HEK293T (cell line): ENCODE measurements at regions not wholly inside any gene's neighbourhood (a gene's known extent, or its start where the extent isn't known, plus 50 kb on each side); places are given as distances from the start of the nearest gene placed in this dataset.

Experiments used
- CTCF ChIA-PET: fragments of 350-600 bp; formaldehyde crosslinking; extraction: SDS; loops from one replicate; lab custom pipeline; 2021; ENCODE audit warnings: antibody characterized with exemption, inconsistent platforms; lab: Yijun Ruan, JAX
- POLR2A ChIA-PET: fragments of 350-600 bp; formaldehyde crosslinking; extraction: SDS; loops from one replicate; lab custom pipeline; 2020; ENCODE audit warnings: antibody characterized with exemption, inconsistent platforms; lab: Yijun Ruan, JAX
- DNase-seq: peaks from one replicate; pipeline ENCODE4 v3.0.0; 2012; ENCODE audit warnings: mixed read lengths; ENCODE audit errors: extremely low spot score
- ARNT ChIP-seq: fragments of 450-650 bp; IDR thresholded peaks from 2 replicates; pipeline ENCODE4 v1.6.1; 2017; ENCODE audit warnings: mild to moderate bottlenecking
- BHLHE40 ChIP-seq: fragments of 450-650 bp; IDR thresholded peaks from 2 replicates; pipeline ENCODE4 v1.6.1; 2016; ENCODE audit warnings: mild to moderate bottlenecking, moderate library complexity, borderline replicate concordance
- CTBP1 ChIP-seq: fragments of 450-650 bp; IDR thresholded peaks from 2 replicates; pipeline ENCODE4 v1.6.1; 2016; ENCODE audit warnings: borderline replicate concordance
- ELF4 ChIP-seq: fragments of 450-650 bp; IDR thresholded peaks from 2 replicates; pipeline ENCODE4 v1.6.1; 2017; ENCODE audit warnings: antibody characterized with exemption
- FOXA1 ChIP-seq: fragments of 450-650 bp; IDR thresholded peaks from 2 replicates; pipeline ENCODE4 v1.6.1; 2016; ENCODE audit warnings: mild to moderate bottlenecking
- FOXK2 ChIP-seq: fragments of 450-650 bp; IDR thresholded peaks from 2 replicates; pipeline ENCODE4 v1.6.1; 2016; ENCODE audit warnings: mild to moderate bottlenecking
- FOXM1 ChIP-seq: fragments of 450-650 bp; IDR thresholded peaks from 2 replicates; pipeline ENCODE4 v1.6.1; 2017; ENCODE audit warnings: mild to moderate bottlenecking, borderline replicate concordance
- HDGF ChIP-seq: fragments of 450-650 bp; IDR thresholded peaks from 2 replicates; pipeline ENCODE4 v1.6.1; 2017; ENCODE audit warnings: antibody characterized with exemption, borderline replicate concordance
- L3MBTL2 ChIP-seq: fragments of 450-650 bp; conservative IDR thresholded peaks from 2 replicates; pipeline ENCODE4 v1.6.1; 2016; ENCODE audit warnings: mild to moderate bottlenecking
- LEF1 ChIP-seq: fragments of 450-650 bp; IDR thresholded peaks from 2 replicates; pipeline ENCODE4 v1.6.1; 2017; ENCODE audit warnings: mild to moderate bottlenecking, borderline replicate concordance
- NFRKB ChIP-seq: fragments of 450-650 bp; IDR thresholded peaks from 2 replicates; pipeline ENCODE4 v1.6.1; 2016; ENCODE audit warnings: mild to moderate bottlenecking, moderate library complexity
- PKNOX1 ChIP-seq: fragments of 450-650 bp; IDR thresholded peaks from 2 replicates; pipeline ENCODE4 v1.6.1; 2016
- SP1 ChIP-seq: fragments of 450-650 bp; IDR thresholded peaks from 2 replicates; pipeline ENCODE4 v1.6.1; 2017
- SUZ12 ChIP-seq: fragments of 450-650 bp; IDR thresholded peaks from 2 replicates; pipeline ENCODE4 v1.6.1; 2016; ENCODE audit warnings: mild to moderate bottlenecking
- TARDBP ChIP-seq: fragments of 450-650 bp; IDR thresholded peaks from 2 replicates; pipeline ENCODE4 v1.6.1; 2016
- ZNF384 ChIP-seq: fragments of 450-650 bp; IDR thresholded peaks from 2 replicates; pipeline ENCODE4 v1.6.1; 2016

DNA sequence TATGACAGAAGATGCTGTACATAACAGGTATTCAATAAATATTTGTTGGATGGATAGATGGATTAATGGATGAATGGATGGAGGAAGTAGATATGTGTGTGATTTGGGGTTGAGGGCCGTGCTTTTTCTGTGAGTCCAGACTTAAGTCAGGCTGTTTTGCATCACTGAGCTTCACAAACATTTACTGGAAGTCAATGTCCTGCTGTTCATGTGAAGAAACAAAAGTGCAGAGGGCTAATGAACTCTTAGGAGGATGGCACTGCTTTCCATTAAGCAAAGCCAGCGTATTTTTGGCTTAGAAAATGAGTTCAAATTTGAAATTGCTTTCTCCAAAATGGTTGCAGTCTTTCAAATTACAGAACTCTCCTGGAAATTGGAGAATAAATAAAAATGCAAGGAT is 260.6 kb upstream of the SASH1 start:
- ChIA-PET POLR2A (no interaction called here), CTCF (no interaction called here)
- DNase-seq = no peak
- TF ChIP-seq CTBP1 = no peak
- TF ChIP-seq LEF1 = no peak
- TF ChIP-seq TARDBP = no peak
- TF ChIP-seq ZNF384 = no peak
- TF ChIP-seq SP1 = no peak
- no peak for TF ChIP-seq L3MBTL2
- no peak for TF ChIP-seq PKNOX1
- no peak for TF ChIP-seq HDGF
- TF ChIP-seq BHLHE40 = no peak
- TF ChIP-seq FOXM1 = no peak
- no peak for TF ChIP-seq ELF4
- no peak for TF ChIP-seq FOXA1
- TF ChIP-seq SUZ12 = no peak
- no peak for TF ChIP-seq ARNT

- no peak for TF ChIP-seq FOXM1
- TF ChIP-seq L3MBTL2 = no peak
- TF ChIP-seq PKNOX1 = no peak
- ChIA-PET CTCF (no interaction called here), POLR2A (no interaction called here)
- DNase-seq = no peak
Measured at GRCh38 chr6:148082696-148083095, 259.9 kb upstream of the SASH1 start.

GRCh38 chr6:148085631-148086331 is 256.9 kb upstream of the SASH1 start:
- DNase-seq = no peak
- ChIA-PET POLR2A (no interaction called here), CTCF (no interaction called here)
- no peak for TF ChIP-seq CTBP1
- TF ChIP-seq FOXA1 = no peak
- no peak for TF ChIP-seq SUZ12
- TF ChIP-seq BHLHE40 = no peak
- no peak for TF ChIP-seq PKNOX1

DNA sequence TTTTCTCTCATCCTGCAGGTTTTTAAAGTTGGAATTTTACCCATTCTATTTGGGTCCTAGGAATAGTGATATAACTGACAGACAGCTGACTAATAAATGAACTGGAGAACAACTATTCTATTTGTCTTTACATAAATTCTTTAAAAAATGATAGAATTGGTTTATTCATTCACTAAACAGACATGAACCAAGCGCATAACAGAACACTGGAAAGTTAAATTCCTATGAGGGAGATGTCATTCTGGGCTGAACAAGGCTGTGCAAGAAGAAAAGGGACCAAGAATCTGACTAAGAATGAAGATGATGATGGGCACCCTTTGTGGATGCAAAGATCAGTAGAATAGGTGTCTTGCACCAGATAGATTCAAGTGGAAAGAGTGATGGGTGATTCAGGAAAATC is 256.3 kb upstream of the SASH1 start:
- no peak for TF ChIP-seq FOXM1
- no peak for TF ChIP-seq NFRKB
- no peak for TF ChIP-seq ARNT
- TF ChIP-seq BHLHE40 = no peak
- TF ChIP-seq FOXA1 = no peak
- no peak for TF ChIP-seq LEF1
- TF ChIP-seq ELF4 = no peak
- no peak for TF ChIP-seq SP1
- TF ChIP-seq SUZ12 = no peak
- no peak for TF ChIP-seq L3MBTL2
- TF ChIP-seq TARDBP = no peak
- TF ChIP-seq HDGF = no peak
- no peak for TF ChIP-seq PKNOX1
- no peak for TF ChIP-seq ZNF384
- no peak for TF ChIP-seq CTBP1
- no peak for TF ChIP-seq FOXK2
- CTCF ChIA-PET = no interaction called here
- POLR2A ChIA-PET = no interaction called here
- no peak for DNase-seq

DNA sequence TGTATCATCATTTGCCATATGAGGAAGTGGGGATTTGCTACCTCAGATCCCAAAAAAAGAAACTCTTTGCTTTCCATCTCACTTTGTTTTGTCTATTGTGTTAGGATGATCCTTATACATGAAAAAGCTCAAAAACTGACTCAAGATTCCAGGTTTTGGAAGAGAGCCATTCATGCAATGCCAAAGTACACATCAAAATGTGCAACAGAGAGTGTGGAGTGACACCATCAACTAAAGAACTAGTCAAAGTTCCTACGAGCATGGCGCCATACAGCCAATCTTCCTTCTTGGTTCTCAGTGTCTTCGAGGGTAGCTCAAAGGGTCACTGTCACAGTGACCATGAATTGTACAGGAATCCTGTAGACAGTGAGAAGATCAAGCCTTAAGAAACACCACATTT is 255.8 kb upstream of the SASH1 start:
- no peak for TF ChIP-seq SUZ12
- TF ChIP-seq SP1 = no peak
- no peak for TF ChIP-seq ARNT
- no peak for TF ChIP-seq HDGF
- TF ChIP-seq ELF4 = no peak
- TF ChIP-seq FOXA1 = no peak
- TF ChIP-seq FOXM1 = no peak
- no peak for TF ChIP-seq ZNF384
- no peak for TF ChIP-seq L3MBTL2
- TF ChIP-seq PKNOX1 = no peak
- no peak for TF ChIP-seq CTBP1
- TF ChIP-seq NFRKB = no peak
- no peak for TF ChIP-seq FOXK2
- no peak for TF ChIP-seq LEF1
- no peak for DNase-seq
- ChIA-PET POLR2A (no interaction called here), CTCF (no interaction called here)

- ChIA-PET POLR2A (no interaction called here), CTCF (no interaction called here)
- DNase-seq = no peak
- TF ChIP-seq TARDBP (no peak), CTBP1 (no peak), ZNF384 (no peak), SUZ12 (no peak), ARNT (no peak), LEF1 (no peak), HDGF (no peak), NFRKB (no peak), PKNOX1 (no peak), FOXK2 (no peak), ELF4 (no peak), SP1 (no peak), FOXM1 (no peak), L3MBTL2 (no peak)
Measured at GRCh38 chr6:148087659-148088058, 255.0 kb upstream of the SASH1 start.
